ENCODE measurements at regions not wholly inside any gene's neighbourhood (a gene's known extent, or its start where the extent isn't known, plus 50 kb on each side); places are given as distances from the start of the nearest gene placed in this dataset.

GRCh38 chrX:5644776-5645175 is 583.9 kb downstream of the NLGN4X start:
- no peak for TF ChIP-seq JUND (IDR thresholded peaks at IDR 0.05)
- no peak for TF ChIP-seq CTCF (IDR thresholded peaks at IDR 0.05; ENCODE audit: low read depth, low read length, missing input control)
- TF ChIP-seq, protein P1, sequence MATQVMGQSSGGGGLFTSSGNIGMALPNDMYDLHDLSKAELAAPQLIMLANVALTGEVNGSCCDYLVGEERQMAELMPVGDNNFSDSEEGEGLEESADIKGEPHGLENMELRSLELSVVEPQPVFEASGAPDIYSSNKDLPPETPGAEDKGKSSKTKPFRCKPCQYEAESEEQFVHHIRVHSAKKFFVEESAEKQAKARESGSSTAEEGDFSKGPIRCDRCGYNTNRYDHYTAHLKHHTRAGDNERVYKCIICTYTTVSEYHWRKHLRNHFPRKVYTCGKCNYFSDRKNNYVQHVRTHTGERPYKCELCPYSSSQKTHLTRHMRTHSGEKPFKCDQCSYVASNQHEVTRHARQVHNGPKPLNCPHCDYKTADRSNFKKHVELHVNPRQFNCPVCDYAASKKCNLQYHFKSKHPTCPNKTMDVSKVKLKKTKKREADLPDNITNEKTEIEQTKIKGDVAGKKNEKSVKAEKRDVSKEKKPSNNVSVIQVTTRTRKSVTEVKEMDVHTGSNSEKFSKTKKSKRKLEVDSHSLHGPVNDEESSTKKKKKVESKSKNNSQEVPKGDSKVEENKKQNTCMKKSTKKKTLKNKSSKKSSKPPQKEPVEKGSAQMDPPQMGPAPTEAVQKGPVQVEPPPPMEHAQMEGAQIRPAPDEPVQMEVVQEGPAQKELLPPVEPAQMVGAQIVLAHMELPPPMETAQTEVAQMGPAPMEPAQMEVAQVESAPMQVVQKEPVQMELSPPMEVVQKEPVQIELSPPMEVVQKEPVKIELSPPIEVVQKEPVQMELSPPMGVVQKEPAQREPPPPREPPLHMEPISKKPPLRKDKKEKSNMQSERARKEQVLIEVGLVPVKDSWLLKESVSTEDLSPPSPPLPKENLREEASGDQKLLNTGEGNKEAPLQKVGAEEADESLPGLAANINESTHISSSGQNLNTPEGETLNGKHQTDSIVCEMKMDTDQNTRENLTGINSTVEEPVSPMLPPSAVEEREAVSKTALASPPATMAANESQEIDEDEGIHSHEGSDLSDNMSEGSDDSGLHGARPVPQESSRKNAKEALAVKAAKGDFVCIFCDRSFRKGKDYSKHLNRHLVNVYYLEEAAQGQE (IDR thresholded peaks at IDR 0.05): no peak
- TF ChIP-seq TAF1 (conservative IDR thresholded peaks at IDR 0.05): no peak
- no peak for TF ChIP-seq SP1 (IDR thresholded peaks at IDR 0.05)

All from liver (tissue), 3 donors.